ENCODE measurements at regions not wholly inside any gene's neighbourhood (a gene's known extent, or its start where the extent isn't known, plus 50 kb on each side); places are given as distances from the start of the nearest gene placed in this dataset.

GRCh38 chr1:82230667-82231066, 429.9 kb downstream of the ADGRL2 start:
- POLR2A ChIA-PET, result no interaction called here
- CTCF ChIA-PET, result no interaction called here

GRCh38 chr1:82227306-82228095, 426.8 kb downstream of the ADGRL2 start:
- ChIA-PET CTCF (no interaction called here), POLR2A (no interaction called here)

GRCh38 chr1:82226186-82226505, 425.4 kb downstream of the ADGRL2 start:
- ChIA-PET POLR2A (no interaction called here), CTCF (no interaction called here)

GRCh38 chr1:82225421-82226185, 424.9 kb downstream of the ADGRL2 start:
- POLR2A ChIA-PET, result no interaction called here
- CTCF ChIA-PET, result no interaction called here

GRCh38 chr1:82223091-82223490, 422.4 kb downstream of the ADGRL2 start:
- CTCF ChIA-PET, result no interaction called here
- POLR2A ChIA-PET, result no interaction called here

GRCh38 chr1:82221721-82222120, 421.0 kb downstream of the ADGRL2 start:
- ChIA-PET POLR2A (no interaction called here), CTCF (no interaction called here)

GRCh38 chr1:82220754-82221153, 420.0 kb downstream of the ADGRL2 start:
- ChIA-PET POLR2A (no interaction called here), CTCF (no interaction called here)

- CTCF ChIA-PET, result no interaction called here
- POLR2A ChIA-PET, result no interaction called here
These were observed 419.1 kb downstream of the ADGRL2 start for GRCh38 chr1:82219841-82220240.

- ChIA-PET CTCF (no interaction called here), POLR2A (no interaction called here)
These were observed 418.1 kb downstream of the ADGRL2 start for GRCh38 chr1:82218846-82219245.

GRCh38 chr1:82215853-82216175, 415.1 kb downstream of the ADGRL2 start:
- CTCF ChIA-PET, result no interaction called here

GRCh38 chr1:82215056-82215852, 414.5 kb downstream of the ADGRL2 start:
- CTCF ChIA-PET, result no interaction called here
- POLR2A ChIA-PET, result no interaction called here

More at GRCh38 chr1:82215853-82216175, 415.1 kb downstream of the ADGRL2 start:
- POLR2A ChIA-PET, result no interaction called here

- CTCF ChIA-PET, result no interaction called here
- POLR2A ChIA-PET, result no interaction called here
These were observed 413.9 kb downstream of the ADGRL2 start for GRCh38 chr1:82214606-82215005.

GRCh38 chr1:82197606-82198005, 396.9 kb downstream of the ADGRL2 start:
- ChIA-PET POLR2A (no interaction called here), CTCF (no interaction called here)

GRCh38 chr1:82195245-82195644, 394.5 kb downstream of the ADGRL2 start:
- POLR2A ChIA-PET, result no interaction called here
- CTCF ChIA-PET, result no interaction called here

GRCh38 chr1:82185084-82185483, 384.4 kb downstream of the ADGRL2 start:
- ChIA-PET CTCF (no interaction called here), POLR2A (no interaction called here)

GRCh38 chr1:82181846-82182245, 381.1 kb downstream of the ADGRL2 start:
- ChIA-PET POLR2A (no interaction called here), CTCF (no interaction called here)

GRCh38 chr1:82179131-82179530, 378.4 kb downstream of the ADGRL2 start:
- CTCF ChIA-PET, result no interaction called here
- POLR2A ChIA-PET, result no interaction called here

- CTCF ChIA-PET, result no interaction called here
- POLR2A ChIA-PET, result no interaction called here
These were observed 376.5 kb downstream of the ADGRL2 start for GRCh38 chr1:82177192-82177591.

- ChIA-PET POLR2A (no interaction called here), CTCF (no interaction called here)
These were observed 371.2 kb downstream of the ADGRL2 start for GRCh38 chr1:82171955-82172354.

- ChIA-PET POLR2A (no interaction called here), CTCF (no interaction called here)
These were observed 367.7 kb downstream of the ADGRL2 start for GRCh38 chr1:82168482-82168881.

GRCh38 chr1:82165304-82165703, 364.6 kb downstream of the ADGRL2 start:
- POLR2A ChIA-PET, result no interaction called here
- CTCF ChIA-PET, result no interaction called here
